NCI-H82 treated with DMSO at 0.1 percent for 48 hours (cell line): ENCODE measurements at regions not wholly inside any gene's neighbourhood (a gene's known extent, or its start where the extent isn't known, plus 50 kb on each side); places are given as distances from the start of the nearest gene placed in this dataset.
"Not testable (repeated sequence)": the region's sequence is repeated elsewhere in the genome, so short reads cannot be mapped to it uniquely, and the experiment has no call there.

Experiments
- DNase-seq: peaks from one replicate; lab custom pipeline; 2025; ENCODE audit not compliant: unreplicated experiment; lab: John Stamatoyannopoulos, UW

- DNase-seq: not testable (repeated sequence)
These were observed 567.9 kb upstream of the HS3ST1 start for GRCh38 chr4:11996581-11996980.

GRCh38 chr4:11976726-11977263 lies 548.1 kb upstream of the HS3ST1 start:
- DNase-seq: no peak

- DNase-seq: no peak
These were observed 544.6 kb upstream of the HS3ST1 start for GRCh38 chr4:11973270-11973669.

GRCh38 chr4:11970754-11971153 lies 542.1 kb upstream of the HS3ST1 start:
- no peak for DNase-seq

GRCh38 chr4:11966782-11967181 lies 538.1 kb upstream of the HS3ST1 start:
- no peak for DNase-seq

GRCh38 chr4:11954093-11954492 lies 525.4 kb upstream of the HS3ST1 start:
- DNase-seq: no peak

- no peak for DNase-seq
These were observed 520.7 kb upstream of the HS3ST1 start for GRCh38 chr4:11949355-11949754.

GRCh38 chr4:11947629-11948028 lies 518.9 kb upstream of the HS3ST1 start:
- DNase-seq: not testable (repeated sequence)

GRCh38 chr4:11937941-11938340 lies 509.2 kb upstream of the HS3ST1 start:
- DNase-seq: no peak

GRCh38 chr4:11931266-11931820 lies 502.6 kb upstream of the HS3ST1 start:
- no peak for DNase-seq

GRCh38 chr4:11929080-11929479 lies 500.4 kb upstream of the HS3ST1 start:
- no peak for DNase-seq

- no peak for DNase-seq
These were observed 490.6 kb upstream of the HS3ST1 start for GRCh38 chr4:11919316-11919715.

- DNase-seq: no peak
These were observed 485.7 kb upstream of the HS3ST1 start for GRCh38 chr4:11914406-11914805.

- no peak for DNase-seq
These were observed 484.2 kb upstream of the HS3ST1 start for GRCh38 chr4:11912886-11913285.

- DNase-seq: no peak
These were observed 482.1 kb upstream of the HS3ST1 start for GRCh38 chr4:11910812-11911211.

GRCh38 chr4:11908712-11909111 lies 480.0 kb upstream of the HS3ST1 start:
- no peak for DNase-seq

GRCh38 chr4:11908205-11908604 lies 479.5 kb upstream of the HS3ST1 start:
- no peak for DNase-seq

- no peak for DNase-seq
These were observed 476.4 kb upstream of the HS3ST1 start for GRCh38 chr4:11904846-11905739.

GRCh38 chr4:11904117-11904535 lies 475.4 kb upstream of the HS3ST1 start:
- no peak for DNase-seq

- DNase-seq: no peak
These were observed 472.4 kb upstream of the HS3ST1 start for GRCh38 chr4:11901089-11901488.

- no peak for DNase-seq
These were observed 471.7 kb upstream of the HS3ST1 start for GRCh38 chr4:11900359-11900758.

GRCh38 chr4:11898796-11899195 lies 470.1 kb upstream of the HS3ST1 start:
- no peak for DNase-seq
